ENCODE measurements at regions not wholly inside any gene's neighbourhood (a gene's known extent, or its start where the extent isn't known, plus 50 kb on each side); places are given as distances from the start of the nearest gene placed in this dataset.

GRCh38 chr16:50977138-50977537, 173.9 kb downstream of the SALL1 start:
- H3K4me1 ChIP-seq, result no peaks in the 10 kb centered on the region
- no peaks in the 10 kb centered on the region for H3K36me3 ChIP-seq
- no peak for TF ChIP-seq CTCF (IDR thresholded peaks at IDR 0.05; ENCODE audit: borderline replicate concordance)
- intact Hi-C loops (cut with micrococcal nuclease), result no loop called here
- H3K9me3 ChIP-seq (replicated peaks), result no peaks in the 10 kb centered on the region
- H3K27ac ChIP-seq (replicated peaks), result no peak overlapping the region
- H3K27me3 ChIP-seq (ENCODE audit: low read depth), result peaks cover 54% of the 10 kb centered on the region
- no peak overlapping the region for H3K4me3 ChIP-seq
- DNase-seq, result no peak

- Histone ChIP-seq H3K27me3 (ENCODE audit: low read depth) (peaks cover 54% of the 10 kb centered on the region), H3K4me3 (no peak overlapping the region), H3K27ac (replicated peaks) (no peak overlapping the region), H3K36me3 (no peaks in the 10 kb centered on the region), H3K4me1 (no peaks in the 10 kb centered on the region), H3K9me3 (replicated peaks) (no peaks in the 10 kb centered on the region)
- no peak for TF ChIP-seq CTCF (IDR thresholded peaks at IDR 0.05; ENCODE audit: borderline replicate concordance)
- intact Hi-C loops (cut with micrococcal nuclease), result no loop called here
- no peak for DNase-seq
Observed at GRCh38 chr16:50974438-50975036, 176.5 kb downstream of the SALL1 start.

GRCh38 chr16:50972876-50973275, 178.2 kb downstream of the SALL1 start:
- no peak overlapping the region for H3K27ac ChIP-seq (replicated peaks)
- no peaks in the 10 kb centered on the region for H3K4me1 ChIP-seq
- no peaks in the 10 kb centered on the region for H3K9me3 ChIP-seq (replicated peaks)
- H3K4me3 ChIP-seq, result no peak overlapping the region
- intact Hi-C loops (cut with micrococcal nuclease), result no loop called here
- no peak for TF ChIP-seq CTCF (IDR thresholded peaks at IDR 0.05; ENCODE audit: borderline replicate concordance)
- peaks cover 48% of the 10 kb centered on the region for H3K27me3 ChIP-seq (ENCODE audit: low read depth)
- no peak for DNase-seq
- H3K36me3 ChIP-seq, result no peaks in the 10 kb centered on the region

GRCh38 chr16:50970281-50970680, 180.8 kb downstream of the SALL1 start:
- intact Hi-C loops (cut with micrococcal nuclease), result no loop called here
- no peak overlapping the region for H3K4me3 ChIP-seq
- H3K4me1 ChIP-seq, result no peaks in the 10 kb centered on the region
- no peaks in the 10 kb centered on the region for H3K36me3 ChIP-seq
- no peaks in the 10 kb centered on the region for H3K9me3 ChIP-seq (replicated peaks)
- H3K27me3 ChIP-seq (ENCODE audit: low read depth), result peaks cover 40% of the 10 kb centered on the region
- no peak for TF ChIP-seq CTCF (IDR thresholded peaks at IDR 0.05; ENCODE audit: borderline replicate concordance)
- DNase-seq, result no peak
- H3K27ac ChIP-seq (replicated peaks), result no peak overlapping the region

- H3K9me3 ChIP-seq (replicated peaks), result no peaks in the 10 kb centered on the region
- H3K4me3 ChIP-seq, result no peak overlapping the region
- peaks cover 23% of the 10 kb centered on the region for H3K27me3 ChIP-seq (ENCODE audit: low read depth)
- H3K27ac ChIP-seq (replicated peaks), result no peak overlapping the region
- no peak for DNase-seq
- H3K36me3 ChIP-seq, result no peaks in the 10 kb centered on the region
- H3K4me1 ChIP-seq, result no peaks in the 10 kb centered on the region
- intact Hi-C loops (cut with micrococcal nuclease), result no loop called here
- no peak for TF ChIP-seq CTCF (IDR thresholded peaks at IDR 0.05; ENCODE audit: borderline replicate concordance)
Observed at GRCh38 chr16:50967827-50968612, 183.1 kb downstream of the SALL1 start.

All from left ventricle myocardium inferior (tissue), 1 donor.